ENCODE measurements at regions not wholly inside any gene's neighbourhood (a gene's known extent, or its start where the extent isn't known, plus 50 kb on each side); places are given as distances from the start of the nearest gene placed in this dataset.

GRCh38 chr4:3628868-3629175 lies 96.6 kb upstream of the LRPAP1 start:
- TF ChIP-seq CTCF (IDR thresholded peaks at IDR 0.05) (no peak), POLR2A (IDR thresholded peaks at IDR 0.05) (no peak)

All from gastroesophageal sphincter (tissue), 3 donors.